GM12891 (cell line): ENCODE measurements at regions not wholly inside any gene's neighbourhood (a gene's known extent, or its start where the extent isn't known, plus 50 kb on each side); places are given as distances from the start of the nearest gene placed in this dataset.
"Not testable (repeated sequence)": the region's sequence is repeated elsewhere in the genome, so short reads cannot be mapped to it uniquely, and the experiment has no call there.

Source experiments
- POLR2A ChIP-seq: IDR thresholded peaks from 2 replicates; pipeline ENCODE4 v1.6.1; 2011; ENCODE audit warnings: low read depth, low read length, control low read depth
- POLR2AphosphoS5 ChIP-seq: IDR thresholded peaks from 2 replicates; pipeline ENCODE4 v1.6.1; 2011; ENCODE audit warnings: low read depth, low read length, control low read depth
- POU2F2 ChIP-seq: IDR thresholded peaks from 2 replicates; pipeline ENCODE4 v1.6.1; 2011; ENCODE audit warnings: low read depth, mild to moderate bottlenecking, control low read depth, low read length, moderate library complexity
- SPI1 ChIP-seq: IDR thresholded peaks from 2 replicates; pipeline ENCODE4 v1.6.1; 2011; ENCODE audit warnings: low read depth, low read length, control low read depth
- TAF1 ChIP-seq: IDR thresholded peaks from 2 replicates; pipeline ENCODE4 v1.6.1; 2011; ENCODE audit warnings: low read depth, low read length, control low read depth

DNA sequence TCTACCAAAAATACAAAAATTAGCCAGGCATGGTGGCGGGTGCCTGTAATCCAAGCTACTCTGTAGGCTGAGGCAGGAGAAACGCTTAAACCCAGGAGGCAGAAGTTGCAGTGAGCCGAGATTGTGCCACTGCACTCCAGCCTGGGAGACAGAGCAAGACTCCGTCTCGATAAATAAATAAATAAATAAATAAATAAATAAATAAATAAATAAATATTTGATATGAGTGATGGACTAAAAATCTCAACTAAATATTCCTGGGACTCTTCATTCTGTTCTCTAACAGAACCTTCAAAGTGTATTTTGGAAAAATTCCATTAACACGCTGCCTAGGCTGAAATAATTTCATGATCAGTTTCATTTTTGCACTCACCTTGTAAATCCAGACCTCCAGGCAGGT, 112.7 kb upstream of the AHI1 start:
- not testable (repeated sequence) for TF ChIP-seq TAF1, POLR2AphosphoS5, POLR2A, POU2F2, SPI1
